NCI-H128 (cell line): ENCODE measurements at regions not wholly inside any gene's neighbourhood (a gene's known extent, or its start where the extent isn't known, plus 50 kb on each side); places are given as distances from the start of the nearest gene placed in this dataset.

Experiments used
- DNase-seq: peaks from one replicate; lab custom pipeline; 2025; ENCODE audit not compliant: unreplicated experiment; lab: John Stamatoyannopoulos, UW

DNA sequence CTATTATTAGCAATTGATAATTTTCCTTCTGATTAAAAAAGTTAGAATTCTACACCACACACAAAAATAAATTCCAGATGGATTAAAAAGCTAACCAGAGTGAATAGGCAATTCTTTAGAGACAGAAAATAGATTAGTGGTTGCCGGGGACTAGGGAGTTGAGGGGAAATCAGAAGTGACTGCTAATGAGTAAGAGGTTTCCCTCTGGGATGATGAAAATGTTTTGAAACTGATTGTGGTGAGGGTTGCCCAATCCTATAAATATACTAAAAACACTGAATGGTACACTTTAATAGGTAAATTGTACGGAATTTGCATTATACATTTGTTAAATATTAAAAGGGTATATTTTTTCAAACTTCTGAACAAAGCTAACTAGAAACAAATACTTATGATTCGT, 214.9 kb downstream of the GPAM start:
- DNase-seq = no peak

DNA sequence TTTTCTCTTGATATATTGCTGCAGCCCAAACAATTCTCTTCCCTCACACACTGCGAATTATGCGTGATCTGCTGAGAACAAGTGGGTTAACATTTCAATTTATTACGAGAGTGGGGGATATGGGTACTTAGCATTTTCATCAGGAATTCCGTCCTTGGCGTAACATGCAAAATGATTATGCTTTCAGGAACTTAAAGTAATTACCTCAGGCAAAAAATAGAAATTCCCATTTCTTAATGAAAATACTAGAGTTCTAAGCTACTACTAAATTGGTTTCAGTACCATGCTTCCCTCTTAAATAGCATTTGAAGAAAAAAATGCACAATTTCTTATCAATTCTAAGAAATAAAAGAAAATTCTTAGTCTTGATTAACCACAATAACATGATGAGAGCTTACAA, 213.5 kb downstream of the GPAM start:
- no peak for DNase-seq

DNA sequence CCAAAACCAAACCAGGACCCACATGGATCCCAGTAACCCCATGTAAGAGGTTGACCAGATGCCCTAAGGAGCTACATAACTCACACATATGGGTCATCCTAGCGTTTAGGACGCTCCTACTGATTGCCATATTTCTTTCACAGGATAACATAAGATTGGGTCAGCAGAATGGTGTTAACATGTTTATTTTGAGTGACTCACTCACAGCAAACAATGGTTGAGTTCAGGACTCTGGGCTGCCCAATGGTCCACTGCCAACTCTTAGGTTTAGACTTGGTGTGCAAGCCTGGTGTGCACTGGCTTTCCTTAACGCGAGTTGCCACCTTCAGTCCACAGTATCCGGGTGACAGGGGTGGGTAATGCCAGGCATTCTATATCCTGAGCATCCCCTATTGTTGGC, 211.5 kb downstream of the GPAM start:
- DNase-seq = no peak

DNA sequence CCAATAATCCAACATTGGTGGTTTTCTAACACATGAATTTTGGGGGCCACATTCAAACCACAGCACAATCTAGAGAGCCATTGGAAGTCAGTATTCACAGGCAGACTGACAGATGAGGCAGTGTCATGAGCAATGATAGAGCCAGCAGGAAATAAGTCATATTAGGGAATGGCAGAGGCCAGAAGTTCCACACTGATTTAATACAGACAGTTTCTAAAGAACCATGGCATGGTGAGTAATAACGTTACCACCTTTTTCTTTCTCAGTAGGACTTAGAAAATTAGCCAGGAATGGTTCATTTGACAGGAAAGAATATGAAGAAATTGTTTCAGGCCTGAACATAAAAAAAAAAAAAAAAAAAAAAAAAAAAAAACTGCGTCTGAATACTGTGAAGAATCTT, 210.3 kb downstream of the GPAM start:
- no peak for DNase-seq

DNA sequence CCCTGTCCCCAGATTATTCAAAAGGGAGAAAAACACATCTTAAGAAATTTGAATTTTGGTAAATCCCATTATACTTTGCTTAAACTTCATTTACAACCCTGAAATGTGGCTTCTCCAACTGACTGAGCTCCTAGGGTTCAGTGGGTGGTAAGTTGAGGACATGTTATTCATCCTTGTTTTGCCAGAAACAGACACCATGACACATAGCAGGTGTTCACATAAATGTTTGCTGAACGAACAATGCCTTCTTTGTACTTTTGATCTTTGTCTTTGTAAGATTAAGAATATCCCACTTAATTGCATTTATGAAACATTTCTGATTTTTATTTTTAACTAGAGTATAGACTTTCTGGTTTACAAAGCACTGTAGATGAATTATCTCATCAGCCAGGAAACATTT, 209.7 kb downstream of the GPAM start:
- DNase-seq = no peak

DNA sequence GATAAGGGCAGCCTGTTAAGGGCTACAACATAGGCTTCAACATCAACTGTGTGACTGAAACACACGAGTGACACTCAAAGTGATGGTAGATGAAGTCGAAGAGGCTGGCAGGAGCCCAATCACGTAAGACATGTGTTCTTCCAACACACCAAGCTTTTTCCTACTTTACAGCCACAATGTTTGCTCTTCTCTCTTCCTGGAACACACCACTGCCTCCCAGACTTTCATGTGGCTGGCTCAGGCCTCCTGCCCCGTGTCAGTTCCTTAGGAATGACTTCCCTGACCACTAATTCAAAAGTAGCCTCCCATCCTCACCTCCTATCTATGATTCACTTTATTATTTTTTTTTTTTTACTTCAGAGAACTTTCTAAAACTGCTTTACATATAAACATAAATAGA, 209.2 kb downstream of the GPAM start:
- DNase-seq = no peak

DNA sequence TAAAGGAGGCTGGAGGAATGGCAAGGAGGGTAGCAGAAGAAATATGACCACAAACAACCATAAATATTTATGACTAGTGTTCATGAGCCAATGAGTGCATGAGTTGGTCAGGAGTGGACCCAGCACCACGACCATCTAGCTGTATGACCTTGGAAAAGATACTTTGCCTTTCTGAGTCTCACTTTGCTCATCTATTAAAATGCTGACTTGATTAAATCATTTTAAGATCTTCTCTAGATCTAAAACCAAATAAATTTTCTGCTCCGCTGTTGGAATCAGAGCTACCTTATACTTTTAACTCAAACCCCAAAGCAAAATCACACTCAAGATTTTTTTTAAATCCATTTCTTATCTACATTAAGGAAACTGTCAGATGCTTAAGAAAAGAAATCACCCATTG, 207.0 kb downstream of the GPAM start:
- DNase-seq = no peak

DNA sequence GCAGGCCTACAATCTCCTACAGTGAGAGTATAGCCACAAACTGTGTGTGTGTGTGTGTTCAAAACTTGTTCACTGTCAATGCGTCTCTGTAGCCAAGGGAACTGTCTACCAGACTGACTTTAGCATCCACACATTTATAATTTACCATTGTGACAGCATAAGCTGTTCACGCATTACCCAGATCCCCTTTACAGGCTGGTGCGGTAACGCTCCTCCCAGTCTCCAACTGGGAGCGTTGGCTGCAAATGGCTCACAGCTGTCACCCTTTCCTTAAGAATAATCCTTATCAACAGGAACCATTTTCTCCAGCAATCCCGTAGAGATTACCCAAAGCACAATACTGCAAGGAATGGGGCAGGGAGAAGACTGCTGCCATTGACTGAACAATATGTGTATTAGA, 199.5 kb downstream of the GPAM start:
- DNase-seq = no peak

DNA sequence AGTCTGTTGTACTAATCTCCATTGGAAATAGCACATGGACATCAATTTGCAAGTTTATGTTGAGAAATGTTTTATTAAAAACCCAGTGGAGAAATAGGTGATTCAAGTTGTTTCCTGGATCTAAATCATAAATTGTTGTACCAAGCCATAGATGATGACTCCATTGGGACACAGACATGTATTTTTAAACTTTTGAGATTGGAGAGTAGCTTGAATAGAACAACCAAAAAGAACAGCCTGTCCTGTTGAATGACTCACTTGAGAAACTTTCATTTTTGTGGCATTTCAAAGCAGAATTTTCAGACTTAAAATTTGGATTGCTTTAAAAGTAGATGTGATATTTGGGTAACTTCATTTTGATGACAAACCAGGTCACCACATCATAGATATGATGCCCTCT, 197.5 kb downstream of the GPAM start:
- no peak for DNase-seq

DNA sequence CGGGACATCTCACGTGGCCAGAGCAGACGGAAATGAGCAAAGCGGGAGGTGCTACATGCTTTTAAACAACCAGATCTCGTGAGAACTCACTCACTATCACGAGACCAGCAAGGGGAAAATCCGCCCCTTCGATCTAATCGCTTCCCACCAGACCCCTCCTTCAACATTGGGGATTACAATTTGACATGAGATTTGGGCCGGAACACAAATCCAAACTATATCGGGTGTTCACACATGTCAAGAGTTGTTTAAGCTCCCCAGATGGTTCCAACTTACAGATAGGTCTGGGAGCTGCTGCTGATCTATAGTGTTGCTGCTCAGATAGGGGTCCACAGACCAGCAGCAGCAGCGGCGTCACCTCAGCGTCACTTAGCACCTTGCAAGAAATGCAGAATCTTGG, 194.9 kb downstream of the GPAM start:
- no peak for DNase-seq

DNA sequence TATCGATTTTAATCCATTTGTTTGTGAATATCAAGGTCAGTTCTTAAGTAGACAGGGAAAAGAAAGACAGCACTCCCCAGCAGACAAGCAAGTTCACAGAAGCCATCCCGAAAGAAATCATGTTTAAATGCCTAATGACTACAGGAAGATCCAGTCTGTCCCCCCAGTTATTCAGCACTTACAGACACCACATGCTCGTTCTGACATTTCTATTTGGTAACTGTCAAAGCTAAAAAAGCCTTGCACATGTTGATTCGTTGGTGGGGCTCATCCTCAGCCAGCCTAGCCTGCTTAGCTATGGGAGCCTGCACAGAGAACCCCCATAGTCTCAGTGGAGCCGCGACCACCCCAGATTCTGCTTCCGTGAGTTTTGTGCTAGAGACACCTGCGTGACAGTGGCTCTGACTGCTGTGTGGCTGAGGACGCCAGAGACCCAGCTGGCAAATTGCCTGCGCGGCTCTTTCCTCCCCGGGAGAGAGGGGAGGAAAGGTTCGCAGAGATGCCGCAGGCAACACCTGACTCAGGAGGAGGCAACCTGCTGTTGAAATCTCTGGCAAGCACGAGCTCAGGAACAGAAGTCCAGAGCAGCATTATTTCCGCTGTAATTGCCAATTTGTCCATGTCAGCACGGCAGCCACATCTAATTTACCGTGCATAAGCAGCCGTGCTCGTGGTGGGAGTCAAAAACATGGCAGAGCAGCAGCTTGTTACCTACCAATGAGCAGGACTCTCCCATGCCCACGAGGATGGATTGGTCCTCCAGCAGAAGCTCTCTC, 194.2 kb downstream of the GPAM start:
- no peak for DNase-seq

DNA sequence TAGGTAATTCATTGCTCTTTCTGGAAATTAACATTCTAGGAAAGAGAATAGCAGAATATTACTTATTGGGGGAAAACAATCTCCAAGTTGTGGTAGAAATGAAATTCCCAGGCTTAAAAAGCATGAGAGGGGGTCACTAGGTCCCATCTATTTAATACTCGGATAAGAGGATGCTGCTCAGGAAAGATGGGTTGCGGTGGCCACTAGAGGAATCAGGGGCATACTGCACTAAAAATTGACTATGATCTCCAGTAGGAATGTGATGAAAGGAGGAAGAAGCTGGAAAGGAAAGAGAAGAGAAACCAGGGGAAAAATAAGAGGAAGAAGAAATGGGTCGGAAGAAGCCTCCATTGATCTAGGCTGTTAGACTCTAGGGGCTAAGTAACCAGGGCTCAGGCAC, 192.8 kb downstream of the GPAM start:
- DNase-seq = no peak

DNA sequence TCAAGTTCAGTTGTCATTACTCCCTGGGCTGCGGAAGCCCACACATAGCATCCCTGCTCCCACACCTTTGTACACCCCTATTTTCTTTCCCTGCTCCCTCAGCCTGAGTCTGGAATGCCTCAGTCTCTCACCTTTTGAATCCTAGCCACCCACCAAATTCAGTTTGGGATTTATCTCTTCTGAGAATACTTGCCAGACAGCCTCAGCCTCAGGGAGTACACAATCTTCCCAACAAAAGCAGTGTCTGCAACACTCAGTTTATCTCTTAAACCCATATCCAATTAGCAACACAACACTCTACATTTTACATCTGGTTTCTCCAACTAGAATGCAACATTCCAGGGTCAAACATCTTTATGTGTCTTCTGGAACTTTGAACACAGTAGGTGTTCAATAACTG, 190.2 kb downstream of the GPAM start:
- DNase-seq = no peak

DNA sequence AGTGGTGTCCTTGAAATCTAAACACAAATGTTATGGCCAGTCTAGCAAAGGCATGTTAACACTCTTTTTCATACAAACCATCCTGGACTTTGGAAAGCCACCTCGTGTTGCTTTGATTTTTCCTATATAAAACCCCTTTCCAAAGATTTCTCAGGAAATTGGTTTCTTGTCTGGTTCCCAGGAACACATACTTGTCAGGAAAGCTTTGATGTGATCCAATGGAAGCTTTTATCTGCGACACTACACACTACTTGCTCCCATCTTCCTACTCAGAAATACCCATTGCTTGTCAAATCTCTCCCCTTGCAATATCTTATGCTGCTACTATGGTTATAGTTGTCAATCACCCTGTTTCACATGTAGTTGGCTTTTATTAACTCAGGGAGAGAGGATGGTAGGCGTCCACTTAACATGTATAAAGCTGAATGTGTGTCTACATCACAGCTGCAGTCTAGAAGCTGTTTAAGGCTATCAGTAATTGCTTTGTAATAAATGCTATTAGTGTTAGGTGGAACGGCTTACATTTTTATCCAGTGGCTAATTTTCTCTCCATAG, 189.6 kb downstream of the GPAM start:
- no peak for DNase-seq

DNA sequence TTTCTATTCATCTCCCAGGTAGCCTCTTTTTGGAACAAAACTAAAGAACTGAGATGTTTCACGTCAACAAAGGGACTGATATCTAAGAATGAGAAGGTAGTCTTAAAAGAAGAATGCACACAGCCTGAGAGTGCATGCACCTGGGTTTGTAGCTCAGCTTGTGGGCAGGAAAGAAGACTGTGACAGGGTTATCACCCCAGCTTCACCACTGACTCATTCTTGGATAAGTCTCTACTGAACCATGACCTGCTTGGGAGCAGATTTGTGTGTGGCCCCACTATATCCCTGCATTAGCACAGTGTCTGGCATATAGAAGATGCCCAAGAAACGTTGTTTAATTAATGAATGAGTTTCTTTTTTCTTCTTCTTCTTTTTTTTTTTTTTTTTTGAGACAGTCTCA, 187.5 kb downstream of the GPAM start:
- DNase-seq = no peak

DNA sequence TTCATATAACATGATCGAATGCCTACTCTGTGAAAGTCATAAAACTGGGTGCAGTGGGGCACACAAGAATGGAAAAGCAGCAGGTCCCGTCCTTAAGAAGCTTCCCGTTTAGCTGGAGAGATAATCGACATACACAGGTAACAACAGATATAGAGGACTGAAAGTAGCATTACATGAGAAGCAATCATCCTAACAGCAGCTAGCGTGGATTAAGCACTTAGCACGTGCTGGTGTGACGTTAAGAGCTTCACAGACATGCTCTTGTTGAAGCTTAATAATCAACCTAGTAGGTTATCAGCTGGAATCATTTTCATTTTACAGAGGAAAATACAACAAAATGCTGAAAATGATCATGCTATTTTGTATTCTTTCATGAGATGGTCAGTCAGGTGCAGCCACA, 184.8 kb downstream of the GPAM start:
- DNase-seq = no peak

DNA sequence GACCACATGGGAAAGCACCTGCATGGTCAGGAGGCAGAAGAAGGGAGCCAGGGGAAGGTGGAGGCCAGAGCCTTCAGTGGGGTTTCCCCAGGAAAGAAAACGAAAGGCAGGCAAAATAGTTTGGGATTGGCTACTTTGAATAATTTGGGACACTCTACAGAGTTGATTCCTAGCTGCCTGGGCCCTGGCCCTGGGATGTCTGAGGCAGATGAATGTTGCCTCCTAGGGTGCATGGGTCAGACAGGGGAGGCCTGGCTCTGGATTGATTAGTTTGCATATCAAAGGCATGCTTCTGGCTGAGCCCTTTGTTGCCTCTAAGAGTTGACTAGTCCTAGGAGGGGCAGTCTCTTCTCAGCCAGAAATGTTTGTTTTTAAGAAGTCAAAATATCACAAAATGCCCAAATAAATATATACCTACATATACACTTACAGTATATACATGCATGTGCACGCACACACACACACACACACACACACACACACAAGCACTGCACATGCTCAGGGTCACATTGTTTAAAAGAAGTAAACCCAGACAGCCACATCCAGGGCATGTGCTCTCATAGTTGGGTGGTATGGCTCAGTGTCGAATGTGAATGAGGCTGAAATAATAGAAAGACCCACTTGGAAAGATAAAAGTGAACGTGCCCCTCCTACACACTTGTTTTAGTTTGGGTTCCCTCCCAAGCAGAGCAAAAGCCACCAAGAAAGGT, 184.2 kb downstream of the GPAM start:
- no peak for DNase-seq

DNA sequence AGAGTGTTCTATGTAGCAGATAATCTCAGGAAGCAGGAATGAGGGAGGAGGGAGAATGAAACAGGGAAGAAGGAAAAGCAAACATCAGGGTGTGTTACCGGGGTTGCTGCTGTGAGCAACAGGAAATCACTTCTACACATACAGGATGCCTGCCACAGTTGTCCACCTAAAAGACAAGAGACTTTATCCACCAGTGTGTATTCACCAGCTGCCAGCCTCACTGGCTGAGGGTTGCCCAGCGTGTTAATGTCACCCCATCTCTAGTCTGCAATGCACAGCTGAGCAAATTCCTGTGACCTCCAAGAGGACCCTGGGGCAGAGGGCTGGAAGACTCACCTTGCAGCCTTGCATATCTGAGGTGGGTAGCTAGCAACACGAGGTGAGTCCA, 183.7 kb downstream of the GPAM start:
- no peak for DNase-seq

DNA sequence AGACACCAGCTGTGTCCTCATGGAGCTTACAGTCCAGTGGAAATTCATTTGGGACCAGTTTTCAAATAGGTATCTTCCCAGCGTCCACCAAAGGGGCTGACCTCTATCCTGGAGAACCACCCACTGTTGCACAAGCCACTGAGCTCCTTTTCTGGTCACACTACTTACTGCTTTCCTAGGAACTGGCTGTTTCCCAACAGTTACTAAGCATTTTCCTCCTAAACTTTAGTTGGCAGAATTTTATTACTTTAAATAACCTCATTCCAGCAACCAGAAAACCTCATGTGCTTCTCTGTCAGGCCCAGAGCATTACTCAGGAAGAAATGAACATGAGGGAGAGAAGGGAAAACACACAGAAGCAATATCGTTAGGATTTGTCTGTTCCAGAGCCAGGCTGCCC, 183.1 kb downstream of the GPAM start:
- no peak for DNase-seq

DNA sequence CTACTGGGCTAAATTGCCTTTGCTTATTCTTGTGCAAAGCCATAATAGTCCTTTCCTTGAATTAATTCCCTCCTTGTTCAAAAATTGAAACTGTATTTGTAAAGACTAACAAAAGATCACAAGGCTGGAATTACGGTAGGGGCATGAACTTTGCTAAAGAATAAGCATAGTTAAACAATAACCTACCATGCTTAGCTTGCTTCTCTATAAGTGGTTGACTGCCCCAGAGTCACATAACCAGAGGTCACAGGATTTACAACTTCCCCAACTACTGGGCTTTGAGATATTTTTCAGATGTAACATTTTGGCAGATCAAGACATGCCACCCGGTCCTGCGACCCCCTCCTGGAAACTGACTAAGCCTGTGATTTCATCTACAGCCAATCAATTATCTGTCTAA, 181.4 kb downstream of the GPAM start:
- DNase-seq = no peak

DNA sequence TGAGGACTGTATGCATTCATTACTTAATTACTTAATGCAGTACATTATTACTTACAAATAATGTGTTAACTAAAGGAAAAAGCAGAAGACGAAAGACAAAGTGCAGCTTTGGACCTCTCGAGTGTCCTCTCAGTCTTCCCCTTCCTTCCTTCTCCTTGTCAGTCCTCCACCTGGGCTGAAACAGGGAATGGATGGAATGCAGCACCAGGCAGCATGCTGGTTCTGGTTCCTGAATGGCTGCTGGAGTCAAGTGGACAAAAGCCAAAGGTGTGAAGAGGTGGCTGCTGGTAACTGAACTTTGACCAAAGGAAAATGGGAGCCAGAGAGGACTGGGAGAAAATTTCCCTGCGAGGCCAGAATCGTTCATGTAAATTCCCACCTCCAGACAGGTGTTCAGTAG, 179.5 kb downstream of the GPAM start:
- DNase-seq = no peak

DNA sequence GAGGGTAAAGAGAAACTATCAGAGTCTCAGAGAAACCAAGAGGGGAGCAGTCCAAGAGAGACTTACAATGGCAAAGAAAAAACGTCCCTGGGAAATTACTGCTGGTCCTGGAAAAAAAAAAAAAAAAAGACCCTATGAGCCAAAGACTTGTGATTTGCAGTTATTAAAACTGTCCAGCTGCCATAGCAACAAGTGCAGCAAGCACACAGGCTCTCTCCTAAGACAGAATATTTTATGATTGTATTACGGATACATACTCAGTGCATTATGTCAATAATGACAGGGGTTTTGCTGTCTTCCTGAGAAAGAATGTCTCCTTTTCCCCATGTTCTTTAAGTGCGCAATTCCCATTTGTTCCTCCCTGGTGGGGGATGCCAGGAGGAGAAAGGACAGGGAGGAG, 178.5 kb downstream of the GPAM start:
- DNase-seq = no peak

DNA sequence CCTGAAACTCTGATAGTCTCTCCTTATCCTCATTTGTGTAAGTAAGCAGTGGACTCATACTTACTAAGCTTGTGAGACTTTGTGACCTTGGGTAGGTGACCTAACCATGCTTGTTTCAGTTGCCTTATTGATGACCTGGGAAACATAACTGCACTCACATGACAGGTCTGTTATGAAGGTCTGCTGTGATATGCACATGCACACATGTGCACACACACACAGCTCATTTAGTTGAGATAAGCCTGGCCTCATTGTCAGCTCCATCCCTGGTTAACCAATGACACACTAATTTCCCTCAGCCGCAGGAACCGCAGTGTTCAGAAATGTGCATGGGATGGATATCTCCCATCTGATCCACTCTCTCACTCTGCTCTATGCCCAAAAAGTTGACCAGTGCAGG, 177.2 kb downstream of the GPAM start:
- no peak for DNase-seq
